ENCODE measurements at regions not wholly inside any gene's neighbourhood (a gene's known extent, or its start where the extent isn't known, plus 50 kb on each side); places are given as distances from the start of the nearest gene placed in this dataset.
A peak's percentile ranks its signal among the peaks of the same experiment; 100 is the strongest.

DNA sequence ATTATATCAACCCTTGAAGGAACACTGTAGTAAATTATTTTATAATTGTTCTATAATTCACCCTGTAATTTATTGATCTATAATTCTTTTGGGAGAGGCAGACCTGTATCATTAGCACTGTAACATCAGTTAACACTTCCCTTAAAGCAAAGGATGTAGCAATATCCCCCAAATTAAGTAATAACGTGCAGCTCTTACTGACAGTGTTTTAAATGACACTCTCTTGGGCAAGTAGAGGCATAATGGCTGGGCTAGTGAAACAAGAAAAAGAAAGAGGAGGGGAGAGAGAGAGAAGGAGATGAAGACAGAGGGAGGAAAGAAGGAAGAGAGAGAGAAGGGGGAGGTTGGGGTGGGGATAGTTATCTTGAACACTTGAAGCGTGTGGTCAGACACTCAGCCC lies 161.0 kb upstream of the RNF32 start:
- no peak for DNase-seq (ENCODE audit: low spot score)

DNA sequence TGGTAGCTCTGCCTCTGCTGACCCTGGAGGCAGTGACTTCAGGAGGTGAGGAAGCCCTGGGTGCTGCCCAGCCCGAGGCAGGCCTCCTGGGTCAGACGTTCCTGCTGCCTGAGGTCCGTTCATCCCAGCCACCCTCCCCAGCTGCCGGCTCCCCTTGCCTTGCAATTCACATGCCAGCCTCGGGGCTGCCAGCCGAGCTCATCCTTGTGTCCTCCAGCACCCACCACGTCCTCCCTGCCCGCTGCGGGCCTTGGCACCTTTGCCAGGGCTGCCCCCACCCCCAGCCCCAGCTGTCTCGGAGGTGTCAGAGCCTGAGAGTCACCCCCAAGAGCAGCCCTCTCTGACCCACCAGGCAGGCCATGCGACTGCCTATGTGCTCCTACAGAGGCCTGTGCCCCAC lies 162.1 kb upstream of the RNF32 start:
- no peak for DNase-seq (ENCODE audit: low spot score)

DNA sequence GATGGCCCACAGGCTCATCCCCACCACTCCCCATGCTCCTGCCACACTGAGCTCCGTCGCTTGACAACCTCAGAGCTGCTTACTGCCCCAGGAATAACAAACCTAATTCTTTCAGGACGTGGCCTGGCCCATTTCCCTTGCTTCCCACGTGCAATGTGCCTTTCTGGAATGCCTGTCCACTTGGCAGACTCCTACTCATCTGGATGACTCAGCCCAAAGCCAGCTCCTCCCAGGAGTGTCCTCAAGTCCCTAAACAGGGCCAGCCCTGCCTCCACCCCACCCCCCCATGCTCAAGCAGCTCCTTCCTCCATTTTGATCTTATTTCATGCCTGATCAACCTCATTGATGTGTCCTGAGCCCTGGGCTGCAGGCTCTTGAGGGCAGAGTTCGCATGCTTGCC lies 164.9 kb upstream of the RNF32 start:
- DNase-seq (ENCODE audit: low spot score), result no peak

DNA sequence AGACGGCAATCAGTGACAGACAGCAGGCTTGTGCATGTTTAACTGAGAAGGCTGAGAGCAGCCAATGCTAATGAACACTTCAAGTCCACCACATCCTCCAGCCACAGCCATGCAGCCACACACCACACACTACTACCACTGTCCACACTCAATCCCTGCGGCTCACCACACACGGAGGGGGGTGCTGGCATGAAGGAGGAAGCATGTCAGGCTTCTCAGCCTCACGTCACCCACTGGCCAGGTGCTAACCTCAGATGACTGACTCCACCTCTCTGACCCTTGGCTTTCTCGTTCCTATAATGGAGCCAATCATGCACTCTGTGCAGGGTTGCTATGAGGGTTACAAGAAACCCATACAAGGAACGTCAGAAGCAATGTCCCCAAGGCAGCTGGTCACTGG lies 165.4 kb upstream of the RNF32 start:
- no peak for DNase-seq (ENCODE audit: low spot score)

DNA sequence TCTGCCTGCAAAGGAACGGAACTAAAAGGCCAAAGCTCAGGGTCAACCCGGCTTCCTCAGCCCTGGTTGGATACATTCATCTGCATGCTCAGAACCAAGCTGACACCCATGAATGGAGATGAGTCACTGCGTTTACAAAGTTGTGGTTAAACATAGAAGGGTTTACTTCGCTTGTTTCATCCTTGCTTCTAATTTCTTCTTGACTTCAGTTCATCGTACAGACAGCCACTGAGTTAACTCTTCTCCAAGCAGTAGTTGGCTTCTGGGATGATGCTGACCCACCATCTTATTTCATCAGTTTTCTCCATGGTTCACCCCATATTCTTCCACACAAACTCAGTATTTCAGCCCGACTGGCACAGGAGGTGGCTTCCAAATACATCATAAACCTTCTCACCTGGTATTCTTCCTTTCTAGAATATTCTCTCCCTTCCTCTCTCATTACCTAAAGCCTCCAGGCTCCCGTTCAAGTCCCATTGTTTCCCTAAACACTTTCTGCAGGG lies 166.3 kb upstream of the RNF32 start:
- DNase-seq (ENCODE audit: low spot score), result no peak

DNA sequence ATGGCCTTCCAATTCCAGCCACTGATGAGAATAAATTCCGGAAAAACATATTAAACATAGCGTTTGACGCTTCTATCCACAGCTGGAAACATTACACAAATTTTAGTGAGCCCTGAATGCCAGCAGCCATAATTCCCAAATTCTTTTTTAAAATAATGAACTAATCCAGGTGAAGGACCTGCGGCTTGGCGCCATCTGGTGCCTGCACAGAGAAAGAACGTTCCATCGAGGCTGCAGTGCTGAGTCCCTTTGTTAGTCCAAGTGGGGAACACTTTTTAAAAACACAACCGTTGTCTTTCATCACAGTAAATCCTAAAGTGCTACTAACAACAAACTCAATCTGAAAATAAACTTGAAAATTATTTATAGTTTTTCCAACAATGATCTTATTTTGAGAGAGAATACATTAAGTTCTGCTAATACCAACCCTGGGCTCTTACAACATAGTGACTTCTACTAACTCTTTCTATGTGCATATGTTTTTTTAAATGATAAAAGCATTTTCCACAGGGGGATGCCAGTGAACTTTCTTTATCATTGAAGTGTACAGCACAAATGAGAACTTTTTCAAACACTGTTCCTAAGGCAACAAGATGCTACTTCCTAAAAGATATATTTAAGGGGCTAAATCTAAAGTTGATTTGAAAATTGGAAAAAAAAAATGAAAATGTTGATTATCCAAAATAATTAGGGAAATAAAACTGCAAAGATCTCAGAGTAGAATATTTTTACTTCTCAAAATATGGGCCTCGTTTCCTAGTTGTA lies 166.9 kb upstream of the RNF32 start:
- DNase-seq (ENCODE audit: low spot score), result peak; percentile 14

DNA sequence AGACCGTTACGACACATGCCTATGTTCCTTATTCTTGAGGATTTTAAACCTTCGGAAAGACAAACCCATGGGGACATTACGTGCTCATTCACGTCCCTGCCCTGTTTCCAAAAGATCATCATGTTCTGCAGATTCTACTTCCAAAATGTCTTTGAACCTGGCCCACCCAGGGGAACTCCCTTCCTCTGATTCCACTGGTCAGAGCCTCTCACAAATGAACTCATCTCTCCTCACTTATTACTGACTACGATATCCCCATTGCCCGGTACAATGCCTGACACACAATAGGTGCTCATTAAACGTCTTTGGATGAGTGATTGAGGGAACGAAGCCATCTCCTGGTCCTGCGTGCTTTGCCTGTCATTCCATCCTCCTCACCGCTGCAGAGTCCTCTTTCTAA lies 168.3 kb upstream of the RNF32 start:
- DNase-seq (ENCODE audit: low spot score), result no peak

DNA sequence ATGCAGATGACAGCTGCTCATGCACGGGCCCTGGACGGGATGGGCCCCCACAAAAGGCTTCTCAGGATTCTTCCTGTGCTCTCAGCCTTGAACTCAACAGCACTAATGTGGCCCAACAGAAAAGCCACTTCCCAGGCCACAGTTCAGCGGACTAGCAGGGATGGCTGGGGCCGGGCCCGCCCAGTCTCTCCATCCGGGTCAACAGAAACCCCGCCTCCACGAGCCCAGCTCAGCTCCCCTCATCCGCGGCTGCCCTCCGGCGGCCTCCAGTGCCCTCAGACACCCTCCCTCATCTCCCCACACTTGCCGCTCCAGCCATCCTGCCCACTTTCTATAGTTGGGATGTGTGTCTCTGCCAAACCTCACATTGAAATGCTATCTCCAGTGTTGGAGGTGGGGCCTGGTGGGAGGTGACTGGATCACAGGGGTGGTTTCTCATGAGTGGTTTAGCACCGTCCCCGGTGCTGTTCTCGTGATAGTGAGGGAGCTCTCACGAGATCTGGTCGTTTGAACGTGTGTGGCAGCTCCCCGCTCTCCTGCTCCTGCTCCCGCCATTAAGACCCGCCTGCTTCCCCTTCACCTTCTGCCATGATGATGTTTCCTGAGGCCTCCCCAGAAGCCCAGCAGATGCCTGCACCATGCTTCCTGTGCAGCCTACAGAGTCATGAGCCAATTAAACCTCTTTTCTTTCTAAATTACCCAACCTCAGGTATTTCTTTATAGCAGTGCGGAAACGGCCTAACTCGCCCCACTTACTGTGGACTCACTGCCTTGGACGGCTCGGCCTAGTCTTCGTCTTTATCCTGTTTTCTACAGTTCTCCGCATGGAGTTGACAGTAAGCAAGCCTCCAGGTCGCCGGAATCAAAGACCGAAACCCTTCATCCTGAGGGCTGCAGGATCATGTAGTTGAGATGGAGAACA lies 169.9 kb upstream of the RNF32 start:
- no peak for DNase-seq (ENCODE audit: low spot score)

DNA sequence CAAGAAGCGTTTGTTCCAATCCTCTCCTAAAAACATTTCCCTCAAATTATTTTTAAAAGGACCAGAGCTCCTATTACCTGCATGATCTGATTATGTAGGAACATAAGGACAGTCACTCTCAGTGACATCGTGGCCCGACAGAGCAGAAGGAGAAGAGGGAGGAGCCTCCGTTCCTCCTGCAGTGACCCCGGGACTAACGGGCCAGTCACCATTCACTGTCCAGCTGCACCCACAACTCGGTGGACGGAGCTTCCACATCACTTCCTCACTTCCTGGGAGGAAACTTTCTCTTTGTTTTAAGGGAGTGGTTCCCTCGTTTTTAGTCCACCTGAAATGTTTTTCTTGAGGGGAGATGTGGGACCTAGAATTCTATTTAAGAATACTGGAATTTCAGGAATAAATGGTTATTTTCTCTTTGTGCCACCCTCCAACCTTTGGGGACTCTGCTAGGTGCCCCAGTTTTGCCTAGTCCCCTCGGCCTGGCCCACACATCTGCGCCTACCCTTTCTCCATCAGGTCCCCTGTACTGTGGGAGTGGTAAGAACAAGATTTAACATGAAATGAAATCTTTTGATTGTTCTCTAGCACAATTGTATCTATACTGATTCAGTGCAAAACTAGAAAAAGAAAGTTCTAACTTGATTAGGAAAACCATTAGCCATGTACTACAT lies 173.5 kb upstream of the RNF32 start:
- no peak for DNase-seq (ENCODE audit: low spot score)

DNA sequence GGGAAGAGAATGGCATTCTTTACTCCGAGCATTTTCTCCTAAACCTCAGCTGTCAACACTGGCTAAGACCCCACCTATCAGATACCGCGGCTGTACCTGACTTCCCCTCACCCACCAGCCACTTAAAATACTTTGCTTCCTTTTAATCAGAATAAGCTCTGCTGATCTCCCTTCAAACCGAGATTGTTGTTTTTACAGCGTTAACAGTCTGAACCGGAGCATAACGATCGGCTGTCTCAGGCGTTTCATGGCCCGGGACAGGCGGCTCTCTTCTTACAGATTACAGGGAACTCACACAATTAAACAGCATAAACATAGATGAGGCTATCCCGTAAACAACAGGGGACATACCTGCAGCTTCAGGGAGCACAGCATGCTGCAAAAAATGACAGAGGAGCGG lies 174.3 kb upstream of the RNF32 start:
- no peak for DNase-seq (ENCODE audit: low spot score)

DNA sequence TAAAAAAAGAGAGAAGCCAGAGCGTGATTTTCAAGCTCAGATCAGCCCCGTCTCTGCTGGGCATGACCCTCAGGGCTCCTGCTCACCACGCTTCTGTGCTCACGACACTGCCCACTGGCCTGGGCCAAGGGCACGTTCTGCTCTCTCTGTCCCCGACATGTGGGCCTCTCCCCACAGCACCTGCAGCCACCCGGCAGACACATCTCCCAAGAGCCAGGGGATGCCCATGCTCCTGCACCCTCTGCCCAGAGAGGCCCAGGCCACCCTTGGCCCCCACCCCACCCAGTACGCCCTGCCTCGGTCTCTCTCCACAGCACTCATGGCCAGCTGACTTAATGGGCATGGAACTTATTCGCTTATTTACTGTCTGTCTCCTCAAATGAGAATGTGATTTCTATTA lies 175.4 kb upstream of the RNF32 start:
- DNase-seq (ENCODE audit: low spot score), result no peak

DNA sequence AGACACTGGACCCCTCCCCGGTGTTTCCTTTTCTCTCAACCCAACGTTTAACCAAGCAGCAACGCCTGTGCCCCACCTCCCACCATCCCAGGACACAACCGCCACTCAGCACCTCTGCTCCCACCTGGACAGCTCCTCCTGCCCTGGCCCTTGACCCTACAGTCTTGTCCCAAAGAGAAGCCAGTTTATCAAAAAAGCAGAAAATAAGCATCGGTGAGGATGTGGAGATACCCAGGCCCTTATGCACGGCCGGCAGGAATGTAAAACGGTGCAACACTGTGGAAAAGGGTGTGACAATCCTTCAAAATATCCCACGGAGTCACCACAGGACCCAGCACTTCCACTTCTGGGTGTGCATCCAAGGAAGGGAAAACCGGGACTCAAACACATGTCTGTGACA lies 176.2 kb upstream of the RNF32 start:
- DNase-seq (ENCODE audit: low spot score), result no peak

DNA sequence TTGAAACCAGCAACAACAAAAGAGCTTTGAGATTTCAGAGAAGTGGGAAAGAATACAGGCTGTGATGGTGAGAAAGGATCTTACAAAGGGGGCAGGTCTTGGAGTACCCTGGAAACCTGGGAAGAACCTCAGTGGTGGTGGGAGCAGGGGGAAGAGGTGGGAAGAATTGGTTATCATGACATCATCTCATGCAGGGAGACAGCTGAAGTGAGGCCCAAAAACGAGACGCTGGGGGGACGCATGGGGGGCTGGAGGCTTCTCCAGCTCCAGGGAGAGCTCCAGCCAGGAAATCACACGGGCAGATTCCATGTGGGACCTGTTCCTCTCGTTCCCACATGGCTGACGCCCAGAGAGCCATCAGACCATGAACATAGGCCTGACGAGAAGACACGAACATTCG lies 177.3 kb upstream of the RNF32 start:
- DNase-seq (ENCODE audit: low spot score), result no peak

DNA sequence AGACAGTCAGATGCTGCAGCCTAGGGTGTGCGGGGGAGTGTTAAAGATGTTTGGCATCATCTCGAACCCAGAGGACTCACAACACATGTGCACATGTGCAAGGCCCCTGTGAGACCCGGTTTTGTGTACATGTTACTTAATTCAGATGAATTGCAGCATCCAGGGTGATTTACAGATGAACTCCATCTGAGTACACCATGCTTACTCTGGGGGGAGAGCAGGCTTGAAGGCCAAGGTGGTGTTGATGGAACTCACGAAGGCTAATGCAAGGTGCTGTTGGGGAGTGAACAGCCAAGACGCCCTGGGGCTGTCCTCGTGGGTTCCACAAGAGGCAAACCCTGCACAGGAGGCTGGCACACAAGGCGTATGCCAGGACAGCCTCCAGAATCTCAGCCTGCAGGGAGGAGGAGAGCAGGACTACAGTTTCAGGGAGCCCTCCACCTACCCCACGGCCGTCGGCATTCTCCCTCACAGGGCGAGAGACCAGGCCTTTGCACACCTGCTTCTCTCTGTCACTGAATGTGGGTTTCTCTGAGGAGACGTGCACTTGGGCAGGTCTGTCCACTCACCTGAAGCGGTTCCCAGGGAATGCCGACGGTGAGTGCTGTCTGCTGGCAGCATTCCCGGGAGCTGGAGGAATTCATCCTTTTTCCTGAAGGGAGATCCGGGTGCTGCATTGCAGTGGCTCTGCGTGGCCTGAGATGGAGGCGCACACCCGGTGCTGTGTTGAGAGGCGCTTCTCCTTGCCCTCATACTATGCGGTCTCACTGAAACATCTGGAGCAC lies 178.5 kb upstream of the RNF32 start:
- no peak for DNase-seq (ENCODE audit: low spot score)

DNA sequence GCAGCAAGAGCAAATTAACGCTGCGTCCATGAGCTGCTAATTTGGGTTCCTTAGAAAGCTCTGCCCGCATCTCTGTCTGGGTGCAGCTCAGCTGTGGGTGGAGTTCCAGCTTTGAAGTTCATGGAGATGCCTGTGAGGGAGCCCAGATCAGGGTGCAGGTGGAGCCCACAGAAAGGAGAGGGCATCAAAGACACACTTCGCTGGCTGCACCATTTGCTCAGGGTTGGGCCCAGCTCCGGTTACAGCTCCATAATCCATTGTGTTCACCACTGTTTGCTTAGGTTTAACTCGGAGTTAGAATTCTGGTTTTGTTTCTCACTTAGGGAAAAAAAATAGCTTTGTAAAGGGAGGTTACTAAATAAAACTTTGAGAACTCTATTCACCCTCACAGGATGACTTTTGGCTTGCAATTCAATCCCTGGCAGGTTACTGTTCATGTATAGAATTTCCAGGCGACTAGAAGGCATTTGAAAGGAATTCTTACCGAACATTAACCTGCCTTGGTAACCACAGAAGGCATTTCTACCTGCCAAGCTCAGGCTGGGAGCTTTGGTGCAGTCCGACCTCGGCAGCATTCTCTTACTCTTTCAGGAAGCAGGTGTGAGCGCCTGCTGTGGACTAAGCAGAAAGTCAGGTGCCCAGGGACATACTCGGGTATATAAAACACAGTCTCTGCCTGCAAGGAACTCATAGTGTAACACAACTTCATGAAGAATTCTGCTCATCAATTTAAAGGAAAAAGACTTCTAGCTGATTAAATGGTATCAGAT lies 179.5 kb upstream of the RNF32 start:
- no peak for DNase-seq (ENCODE audit: low spot score)

DNA sequence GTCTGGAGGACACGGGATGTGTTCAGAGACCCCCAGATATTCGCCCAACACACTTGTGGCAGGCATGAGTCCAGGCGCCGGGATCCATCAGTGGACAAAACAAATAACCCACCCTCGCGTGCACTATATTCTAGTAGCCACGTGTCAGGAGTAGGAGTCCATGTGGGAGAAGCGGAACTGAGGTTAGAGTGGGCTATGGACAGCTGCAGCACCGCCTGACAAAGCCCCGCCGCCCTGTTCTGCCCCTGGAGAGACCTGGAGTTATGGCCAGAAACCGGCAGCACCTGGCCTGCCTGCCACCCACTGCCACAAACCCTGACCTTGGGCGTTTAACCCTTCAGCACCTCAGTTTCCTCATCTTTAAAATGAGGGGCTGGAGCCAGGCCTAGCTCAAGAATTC lies 181.0 kb upstream of the RNF32 start:
- no peak for DNase-seq (ENCODE audit: low spot score)

DNA sequence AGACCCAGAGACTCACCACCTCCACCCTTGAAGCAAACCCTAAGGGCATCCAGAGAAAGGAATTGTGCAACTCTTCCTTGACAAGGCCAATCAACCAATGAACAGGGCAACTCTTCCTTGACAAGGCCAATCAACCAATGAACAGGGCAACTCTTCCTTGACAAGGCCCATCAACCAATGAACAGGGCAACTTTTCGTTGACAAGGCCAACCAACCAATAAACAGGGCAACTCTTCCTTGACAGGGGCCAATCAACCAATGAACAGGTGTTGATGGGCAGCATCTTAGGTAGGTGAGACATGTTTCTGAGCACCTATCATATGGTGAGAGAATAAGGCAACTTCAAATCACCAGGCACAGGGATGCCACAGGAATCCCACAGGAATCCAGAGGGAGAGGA lies 181.5 kb upstream of the RNF32 start:
- DNase-seq (ENCODE audit: low spot score), result no peak

DNA sequence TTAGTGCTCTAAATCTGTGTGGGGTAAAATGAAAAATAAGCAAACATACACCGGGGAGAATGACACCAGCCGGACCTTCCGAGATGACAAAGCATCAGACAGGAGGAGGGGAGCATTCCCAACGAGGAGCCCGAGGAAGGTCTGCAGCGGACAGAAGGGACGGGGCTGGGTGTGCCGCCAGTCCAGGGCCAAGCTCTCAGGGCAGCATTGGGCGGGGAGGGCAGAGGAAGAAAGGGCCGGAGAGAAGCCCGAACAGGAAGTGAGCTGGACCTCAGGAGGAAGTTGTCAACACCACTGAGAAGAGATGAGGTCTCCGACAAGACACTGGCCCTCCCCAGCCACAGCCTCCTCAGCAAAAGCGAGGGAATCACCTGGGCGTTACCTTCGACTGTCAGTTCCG lies 182.6 kb upstream of the RNF32 start:
- DNase-seq (ENCODE audit: low spot score), result no peak

DNA sequence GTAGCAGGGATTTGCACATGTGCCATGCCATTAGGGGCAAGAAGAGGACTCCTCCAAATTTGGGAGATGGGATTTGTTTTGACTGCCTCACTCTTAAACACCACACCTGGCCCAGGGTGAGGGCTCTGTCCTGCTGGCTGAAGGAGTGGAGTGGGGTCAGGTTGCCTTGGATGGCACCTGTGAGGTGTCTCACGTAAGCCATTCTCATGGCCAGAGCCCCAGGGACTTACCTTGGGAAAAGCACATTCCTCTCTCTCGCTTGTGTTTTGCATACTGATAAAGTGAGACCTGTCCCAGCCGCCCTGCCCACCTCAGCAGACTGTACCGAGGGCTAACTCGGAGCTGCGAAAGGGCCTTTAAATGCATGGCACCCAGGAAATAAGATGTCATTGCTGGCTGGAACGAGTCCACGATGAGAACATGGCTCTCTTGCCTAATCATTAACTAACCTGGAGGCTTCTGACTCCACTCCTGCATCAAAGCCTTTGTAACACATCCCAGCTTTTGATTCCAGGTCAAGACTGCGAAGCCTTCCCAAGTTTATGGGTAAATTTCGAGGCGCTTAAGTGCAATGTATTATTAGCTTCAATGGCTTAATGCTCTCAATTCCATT lies 184.0 kb upstream of the RNF32 start:
- no peak for DNase-seq (ENCODE audit: low spot score)

DNA sequence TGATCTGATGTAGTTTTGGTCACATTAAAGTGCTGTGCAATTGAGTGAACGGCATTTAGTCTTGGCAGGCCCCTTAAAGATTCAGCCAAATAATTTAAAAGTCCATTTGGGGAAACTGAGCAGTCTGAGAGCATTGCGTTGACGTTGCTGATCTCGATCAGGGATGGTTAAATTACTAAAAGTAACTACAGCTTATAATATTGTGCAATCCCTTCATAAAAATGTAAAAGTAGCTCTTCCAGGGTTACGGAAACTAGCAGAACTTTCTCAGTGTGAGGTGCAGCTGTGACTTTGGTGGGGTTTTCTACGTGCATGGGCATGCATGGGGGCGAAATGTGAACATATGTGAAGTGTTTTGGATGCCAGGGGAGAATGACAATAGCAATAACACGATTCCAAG lies 184.5 kb upstream of the RNF32 start:
- DNase-seq (ENCODE audit: low spot score), result no peak

DNA sequence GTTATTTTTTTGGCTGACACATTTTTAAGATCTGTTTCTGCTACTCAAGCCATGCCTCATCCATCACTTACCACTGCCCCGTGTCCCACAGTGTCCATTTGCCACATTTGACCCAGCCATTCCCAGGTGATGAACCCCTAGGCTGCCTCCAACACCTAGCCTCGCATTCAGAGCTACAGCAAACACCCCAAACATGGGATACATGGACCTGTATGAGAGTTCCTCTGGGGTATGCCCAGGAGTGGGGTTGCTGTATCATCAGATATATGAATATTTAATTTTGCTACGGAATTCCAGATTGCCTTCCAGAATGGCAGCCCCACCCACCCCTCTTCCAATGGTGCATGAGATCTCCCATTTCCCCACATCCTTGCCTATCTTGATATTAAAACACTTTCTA lies 190.1 kb upstream of the RNF32 start:
- DNase-seq (ENCODE audit: low spot score), result no peak

Measured in globus pallidus (tissue), 1 donor.